C4-2B (cell line): ENCODE measurements at regions not wholly inside any gene's neighbourhood (a gene's known extent, or its start where the extent isn't known, plus 50 kb on each side); places are given as distances from the start of the nearest gene placed in this dataset.

ENCODE experiments used
- CTCF ChIP-seq: fragments of 450-650 bp; conservative IDR thresholded peaks from 2 replicates; pipeline ENCODE4 v1.5.1; 2017; ENCODE audit warnings: mild to moderate bottlenecking
- ZFX ChIP-seq: fragments of 450-650 bp; IDR thresholded peaks from 2 replicates; pipeline ENCODE4 v1.6.1; 2017

- no peak for TF ChIP-seq CTCF
- TF ChIP-seq ZFX, result no peak
These were observed 156.2 kb downstream of the MZT1 start for GRCh38 chr13:72571191-72571590.
